ENCODE measurements at regions not wholly inside any gene's neighbourhood (a gene's known extent, or its start where the extent isn't known, plus 50 kb on each side); places are given as distances from the start of the nearest gene placed in this dataset.

- H3K36me3 ChIP-seq (ENCODE audit: low read depth) = no peaks in the 10 kb centered on the region
- intact Hi-C loops (cut with micrococcal nuclease; ENCODE audit: unreplicated experiment) = no loop called here
- H3F3A ChIP-seq (ENCODE audit: insufficient read depth, low read depth) = no peaks in the 10 kb centered on the region
- H3K9me2 ChIP-seq (ENCODE audit: insufficient read depth) = no peaks in the 10 kb centered on the region
- no peaks in the 10 kb centered on the region for H3K27me3 ChIP-seq (ENCODE audit: insufficient read depth, low read depth)
- H2AFZ ChIP-seq = no peak overlapping the region
- no peak for TF ChIP-seq EZH2 (IDR thresholded peaks at IDR 0.05; ENCODE audit: low read depth)
- no peak for TF ChIP-seq CTCF (conservative IDR thresholded peaks at IDR 0.05)
- no peak for DNase-seq
- POLR2A ChIA-PET (ENCODE audit: unreplicated experiment) = no interaction called here
- no peaks in the 10 kb centered on the region for H3K9me3 ChIP-seq (ENCODE audit: insufficient read depth, low read depth)
- H3K4me2 ChIP-seq = no peak overlapping the region
- H3K4me1 ChIP-seq (replicated peaks; ENCODE audit: insufficient read depth) = no peaks in the 10 kb centered on the region
- no peak overlapping the region for H3K27ac ChIP-seq
- H4K20me1 ChIP-seq (ENCODE audit: insufficient read depth) = no peaks in the 10 kb centered on the region
- H3K4me3 ChIP-seq = no peak overlapping the region
- BruUV-seq (replicated peaks) = no TSS peak
- CTCF ChIA-PET = no interaction called here
- no peaks in the 10 kb centered on the region for H3K79me2 ChIP-seq (ENCODE audit: low read depth)
Observed at GRCh38 chr4:144442713-144443112, 203.2 kb upstream of the HHIP start.

- Histone ChIP-seq H3K4me1 (replicated peaks; ENCODE audit: insufficient read depth) (no peaks in the 10 kb centered on the region), H3K79me2 (ENCODE audit: low read depth) (no peaks in the 10 kb centered on the region), H4K20me1 (ENCODE audit: insufficient read depth) (no peaks in the 10 kb centered on the region), H3K9me3 (ENCODE audit: insufficient read depth, low read depth) (no peaks in the 10 kb centered on the region), H3K4me2 (no peak overlapping the region), H3K9me2 (ENCODE audit: insufficient read depth) (no peaks in the 10 kb centered on the region), H3K27me3 (ENCODE audit: insufficient read depth, low read depth) (no peaks in the 10 kb centered on the region), H3F3A (ENCODE audit: insufficient read depth, low read depth) (no peaks in the 10 kb centered on the region), H3K36me3 (ENCODE audit: low read depth) (no peaks in the 10 kb centered on the region), H3K4me3 (no peak overlapping the region), H3K27ac (no peak overlapping the region), H2AFZ (no peak overlapping the region)
- intact Hi-C loops (cut with micrococcal nuclease; ENCODE audit: unreplicated experiment) = no loop called here
- no peak for DNase-seq
- TF ChIP-seq CTCF (conservative IDR thresholded peaks at IDR 0.05) (no peak), EZH2 (IDR thresholded peaks at IDR 0.05; ENCODE audit: low read depth) (no peak)
- ChIA-PET CTCF (no interaction called here), POLR2A (ENCODE audit: unreplicated experiment) (no interaction called here)
- no TSS peak for BruUV-seq (replicated peaks)
Observed at GRCh38 chr4:144449611-144450010, 196.3 kb upstream of the HHIP start.

- no peaks in the 10 kb centered on the region for H3K36me3 ChIP-seq (ENCODE audit: low read depth)
- POLR2A ChIA-PET (ENCODE audit: unreplicated experiment) = no interaction called here
- H3K4me2 ChIP-seq = no peak overlapping the region
- H3K9me3 ChIP-seq (ENCODE audit: insufficient read depth, low read depth) = no peaks in the 10 kb centered on the region
- no peaks in the 10 kb centered on the region for H3K27me3 ChIP-seq (ENCODE audit: insufficient read depth, low read depth)
- DNase-seq = no peak
- no peak overlapping the region for H2AFZ ChIP-seq
- no peaks in the 10 kb centered on the region for H3K79me2 ChIP-seq (ENCODE audit: low read depth)
- no peaks in the 10 kb centered on the region for H4K20me1 ChIP-seq (ENCODE audit: insufficient read depth)
- BruUV-seq (replicated peaks) = no TSS peak
- no peak for TF ChIP-seq CTCF (conservative IDR thresholded peaks at IDR 0.05)
- TF ChIP-seq EZH2 (IDR thresholded peaks at IDR 0.05; ENCODE audit: low read depth) = no peak
- no peaks in the 10 kb centered on the region for H3F3A ChIP-seq (ENCODE audit: insufficient read depth, low read depth)
- CTCF ChIA-PET = interaction anchor here (0.7 kb wide), 1 partner anchor 8 kb away, joined by 3 read pairs; no protein-coding TSS in a partner anchor
- no peaks in the 10 kb centered on the region for H3K4me1 ChIP-seq (replicated peaks; ENCODE audit: insufficient read depth)
- no peaks in the 10 kb centered on the region for H3K9me2 ChIP-seq (ENCODE audit: insufficient read depth)
- H3K4me3 ChIP-seq = no peak overlapping the region
- intact Hi-C loops (cut with micrococcal nuclease; ENCODE audit: unreplicated experiment) = no loop called here
- no peak overlapping the region for H3K27ac ChIP-seq
Observed at GRCh38 chr4:144450526-144450925, 195.4 kb upstream of the HHIP start.
